Peyer's patch (tissue), 4 donors: ENCODE measurements at regions not wholly inside any gene's neighbourhood (a gene's known extent, or its start where the extent isn't known, plus 50 kb on each side); places are given as distances from the start of the nearest gene placed in this dataset.

ENCODE experiments used
- CTCF ChIP-seq, 6 experiments: fragments of 450-650 bp in 4 of 6; fragments of 200-600 bp in 2 of 6; sonication (generic) in 1 of 6; IDR thresholded peaks; one replicate each; pipeline ENCODE4 v1.5.1; 2017 to 2019; ENCODE audit warnings: antibody characterized with exemption in 6 of 6, mild to moderate bottlenecking in 3 of 6, moderate library complexity in 1 of 6
- POLR2A ChIP-seq, 2 donors: fragments of 450-650 bp; IDR thresholded peaks; one replicate each; pipeline ENCODE4 v1.5.1; 2017; ENCODE audit warnings: antibody characterized with exemption in 2 of 2, mild to moderate bottlenecking in 2 of 2, moderate library complexity in 2 of 2

- TF ChIP-seq CTCF (IDR thresholded peaks at IDR 0.05) (no peak), POLR2A (IDR thresholded peaks at IDR 0.05) (no peak)
These were observed 78.6 kb upstream of the PRICKLE2 start for GRCh38 chr3:64303881-64304280.
